Naive thymus-derived CD4-positive, alpha-beta T cell (primary cell): ENCODE measurements at regions not wholly inside any gene's neighbourhood (a gene's known extent, or its start where the extent isn't known, plus 50 kb on each side); places are given as distances from the start of the nearest gene placed in this dataset.

ENCODE experiments used
- ATAC-seq: fragments of 150-1000 bp; cut with Tn5 transposase; 2 replicates; pipeline ENCODE4 v1.10.0; 2021; ENCODE audit warnings: mild to moderate bottlenecking, moderate library complexity
- CTCF ChIA-PET: fragments of 350-600 bp; sonication (Branson Sonifier 250); formaldehyde crosslinking; loops from one replicate; lab custom pipeline; 2021; ENCODE audit warnings: antibody characterized with exemption; lab: Charles Lee
- POLR2A ChIA-PET: fragments of 350-600 bp; sonication (Branson Sonifier 250); formaldehyde crosslinking; loops from one replicate; lab custom pipeline; 2021; ENCODE audit warnings: antibody characterized with exemption, inconsistent platforms; lab: Charles Lee
- DNase-seq, 9 donors: peaks; one replicate each; pipeline versions ENCODE4 v3.0.0 to v3.0.0-alpha.2; 2020 to 2022; ENCODE audit warnings: mixed read lengths in 1 of 9
- H3K27ac ChIP-seq: one replicate; pipeline ENCODE4 v1.7.0; 2013; ENCODE audit warnings: mild to moderate bottlenecking, low read depth, low read length, moderate library complexity
- H3K27me3 ChIP-seq, 2 donors: one replicate each; pipeline ENCODE4 v1.7.0; 2013; ENCODE audit warnings: low read length in 2 of 2, mild to moderate bottlenecking in 2 of 2, moderate library complexity in 2 of 2; ENCODE audit not compliant: control insufficient read depth in 2 of 2, insufficient read depth in 2 of 2
- H3K36me3 ChIP-seq, 3 experiments: 1 replicate in 2 of 3; 2 replicates in 1 of 3; pipeline ENCODE4 v1.7.0; 2013; ENCODE audit warnings: low read length in 3 of 3, mild to moderate bottlenecking in 3 of 3, moderate library complexity in 1 of 3; ENCODE audit not compliant: insufficient read depth in 3 of 3, control insufficient read depth in 2 of 3
- H3K4me1 ChIP-seq, 2 donors: one replicate each; pipeline ENCODE4 v1.7.0; 2013; ENCODE audit warnings: low read length in 2 of 2, mild to moderate bottlenecking in 2 of 2, moderate library complexity in 1 of 2; ENCODE audit not compliant: control insufficient read depth in 2 of 2, insufficient read depth in 2 of 2
- H3K4me3 ChIP-seq: 2 replicates; pipeline ENCODE4 v1.7.0; 2013; ENCODE audit warnings: mild to moderate bottlenecking, low read length
- H3K9me3 ChIP-seq, 3 experiments: 1 replicate in 2 of 3; 2 replicates in 1 of 3; pipeline ENCODE4 v1.7.0; 2013; ENCODE audit warnings: low read length in 3 of 3; ENCODE audit not compliant: control insufficient read depth in 2 of 3
- H3K27ac Mint-ChIP-seq, 9 donors: one replicate each; pipeline ENCODE4 v1.8.0; 2020 to 2022; ENCODE audit warnings: mixed read lengths in 9 of 9, mild to moderate bottlenecking in 8 of 9, moderate library complexity in 5 of 9, inconsistent platforms in 2 of 9
- H3K27me3 Mint-ChIP-seq, 5 donors: one replicate each; pipeline ENCODE4 v1.8.0; 2021 to 2022; ENCODE audit warnings: mixed read lengths in 5 of 5, mild to moderate bottlenecking in 1 of 5
- H3K36me3 Mint-ChIP-seq, 5 donors: one replicate each; pipeline ENCODE4 v1.8.0; 2020 to 2022; ENCODE audit warnings: mixed read lengths in 5 of 5, mild to moderate bottlenecking in 3 of 5, inconsistent platforms in 1 of 5
- H3K4me1 Mint-ChIP-seq, 7 donors: one replicate each; pipeline ENCODE4 v1.8.0; 2020 to 2022; ENCODE audit warnings: mixed read lengths in 7 of 7, mild to moderate bottlenecking in 3 of 7, inconsistent platforms in 1 of 7
- H3K4me3 Mint-ChIP-seq, 10 donors: one replicate each; pipeline ENCODE4 v1.8.0; 2020 to 2022; ENCODE audit warnings: mild to moderate bottlenecking in 10 of 10, mixed read lengths in 10 of 10, moderate library complexity in 6 of 10, inconsistent platforms in 2 of 10
- H3K9me3 Mint-ChIP-seq, 11 donors: one replicate each; pipeline ENCODE4 v1.8.0; 2020 to 2022; ENCODE audit warnings: mixed read lengths in 11 of 11, mild to moderate bottlenecking in 4 of 11, inconsistent platforms in 1 of 11, moderate library complexity in 1 of 11
- intact Hi-C, 2 donors: fragments of 100-400 bp; cut with micrococcal nuclease; formaldehyde crosslinking; loops; one replicate each; pipeline ENCODE4 v1.15.1; 2023

- Mint-ChIP-seq H3K27me3 (no peaks in the 10 kb centered on the region), H3K9me3 (peaks cover 0 to 21% (median 8%) of the 10 kb centered on the region in 11 donors), H3K36me3 (no peaks in the 10 kb centered on the region), H3K4me3 (no peak overlapping the region), H3K27ac (no peak overlapping the region), H3K4me1 (no peaks in the 10 kb centered on the region)
- Histone ChIP-seq H3K9me3 (no peaks in the 10 kb centered on the region), H3K36me3 (no peaks in the 10 kb centered on the region), H3K4me3 (no peak overlapping the region), H3K27me3 (no peaks in the 10 kb centered on the region), H3K27ac (no peak overlapping the region), H3K4me1 (no peaks in the 10 kb centered on the region)
- CTCF ChIA-PET, result no interaction called here
- ATAC-seq (no peak), DNase-seq (no peak)
- POLR2A ChIA-PET, result no interaction called here
- intact Hi-C loops, result no loop called here
Measured at GRCh38 chr12:40597133-40597532, 95.1 kb upstream of the CNTN1 start.

GRCh38 chr12:40598073-40598472, 94.2 kb upstream of the CNTN1 start:
- Mint-ChIP-seq H3K9me3 (peaks cover 0 to 17% (median 6%) of the 10 kb centered on the region in 11 donors), H3K27ac (no peak overlapping the region), H3K4me1 (no peaks in the 10 kb centered on the region), H3K36me3 (no peaks in the 10 kb centered on the region), H3K4me3 (no peak overlapping the region), H3K27me3 (no peaks in the 10 kb centered on the region)
- H3K9me3 ChIP-seq, result no peaks in the 10 kb centered on the region
- no peaks in the 10 kb centered on the region for H3K4me1 ChIP-seq
- CTCF ChIA-PET, result no interaction called here
- no peaks in the 10 kb centered on the region for H3K27me3 ChIP-seq
- DNase-seq (no peak), ATAC-seq (no peak)
- POLR2A ChIA-PET, result no interaction called here
- no peaks in the 10 kb centered on the region for H3K36me3 ChIP-seq
- no peak overlapping the region for H3K27ac ChIP-seq
- no peak overlapping the region for H3K4me3 ChIP-seq
- intact Hi-C loops, result no loop called here

- Histone ChIP-seq H3K4me3 (no peak overlapping the region), H3K27ac (no peak overlapping the region), H3K9me3 (no peaks in the 10 kb centered on the region), H3K27me3 (no peaks in the 10 kb centered on the region), H3K4me1 (no peaks in the 10 kb centered on the region), H3K36me3 (no peaks in the 10 kb centered on the region)
- intact Hi-C loops, result no loop called here
- Mint-ChIP-seq H3K9me3 (peaks cover 0 to 8% (median 6%) of the 10 kb centered on the region in 11 donors), H3K36me3 (no peaks in the 10 kb centered on the region), H3K27me3 (no peaks in the 10 kb centered on the region), H3K27ac (no peak overlapping the region), H3K4me3 (no peak overlapping the region), H3K4me1 (no peaks in the 10 kb centered on the region)
- ATAC-seq (no peak), DNase-seq (no peak)
- ChIA-PET POLR2A (no interaction called here), CTCF (no interaction called here)
Measured at GRCh38 chr12:40602562-40602961, 89.7 kb upstream of the CNTN1 start.

- no peak for ATAC-seq
- Histone ChIP-seq H3K36me3 (no peaks in the 10 kb centered on the region), H3K4me1 (no peaks in the 10 kb centered on the region), H3K27ac (no peak overlapping the region), H3K4me3 (no peak overlapping the region), H3K27me3 (no peaks in the 10 kb centered on the region), H3K9me3 (no peaks in the 10 kb centered on the region)
- no peak overlapping the region for H3K4me3 Mint-ChIP-seq
- H3K27ac Mint-ChIP-seq, result no peak overlapping the region
- no peaks in the 10 kb centered on the region for H3K36me3 Mint-ChIP-seq
- no peaks in the 10 kb centered on the region for H3K27me3 Mint-ChIP-seq
- no peak for DNase-seq
- intact Hi-C loops, result no loop called here
- ChIA-PET CTCF (no interaction called here), POLR2A (no interaction called here)
- H3K9me3 Mint-ChIP-seq, result peaks cover 0 to 19% (median 5%) of the 10 kb centered on the region in 11 donors
- no peaks in the 10 kb centered on the region for H3K4me1 Mint-ChIP-seq
Measured at GRCh38 chr12:40614923-40615322, 77.3 kb upstream of the CNTN1 start.

- intact Hi-C loops, result no loop called here
- H3K27ac Mint-ChIP-seq, result no peak overlapping the region
Measured at GRCh38 chr12:40615590-40615989, 76.6 kb upstream of the CNTN1 start.

GRCh38 chr12:40616383-40616915, 75.8 kb upstream of the CNTN1 start:
- peaks cover 0 to 14% (median 3%) of the 10 kb centered on the region in 11 donors for H3K9me3 Mint-ChIP-seq
- Histone ChIP-seq H3K4me1 (no peaks in the 10 kb centered on the region), H3K27me3 (no peaks in the 10 kb centered on the region), H3K4me3 (no peak overlapping the region), H3K36me3 (no peaks in the 10 kb centered on the region), H3K27ac (no peak overlapping the region), H3K9me3 (no peaks in the 10 kb centered on the region)
- ATAC-seq, result no peak
- no peaks in the 10 kb centered on the region for H3K36me3 Mint-ChIP-seq
- no peak overlapping the region for H3K4me3 Mint-ChIP-seq
- DNase-seq, result no peak
- no peaks in the 10 kb centered on the region for H3K4me1 Mint-ChIP-seq
- no peak overlapping the region for H3K27ac Mint-ChIP-seq
- no peaks in the 10 kb centered on the region for H3K27me3 Mint-ChIP-seq
- POLR2A ChIA-PET, result no interaction called here
- intact Hi-C loops, result no loop called here
- CTCF ChIA-PET, result no interaction called here

More at GRCh38 chr12:40615590-40615989, 76.6 kb upstream of the CNTN1 start:
- Mint-ChIP-seq H3K9me3 (peaks cover 0 to 17% (median 4%) of the 10 kb centered on the region in 11 donors), H3K4me1 (no peaks in the 10 kb centered on the region), H3K27me3 (no peaks in the 10 kb centered on the region), H3K4me3 (no peak overlapping the region), H3K36me3 (no peaks in the 10 kb centered on the region)
- H3K4me1 ChIP-seq, result no peaks in the 10 kb centered on the region
- ATAC-seq, result no peak
- ChIA-PET POLR2A (no interaction called here), CTCF (no interaction called here)
- no peak overlapping the region for H3K4me3 ChIP-seq
- H3K36me3 ChIP-seq, result no peaks in the 10 kb centered on the region
- H3K27me3 ChIP-seq, result no peaks in the 10 kb centered on the region
- no peak for DNase-seq
- no peak overlapping the region for H3K27ac ChIP-seq
- no peaks in the 10 kb centered on the region for H3K9me3 ChIP-seq

- Histone ChIP-seq H3K36me3 (no peaks in the 10 kb centered on the region), H3K9me3 (no peaks in the 10 kb centered on the region), H3K4me1 (no peaks in the 10 kb centered on the region), H3K27ac (no peak overlapping the region), H3K4me3 (no peak overlapping the region), H3K27me3 (no peaks in the 10 kb centered on the region)
- ChIA-PET POLR2A (no interaction called here), CTCF (no interaction called here)
- DNase-seq (no peak), ATAC-seq (no peak)
- intact Hi-C loops, result no loop called here
- Mint-ChIP-seq H3K27ac (no peak overlapping the region), H3K4me3 (no peak overlapping the region), H3K9me3 (peaks cover 0 to 5% (median 0%) of the 10 kb centered on the region in 11 donors), H3K4me1 (no peaks in the 10 kb centered on the region), H3K27me3 (peaks cover 0 to 2% (median 0%) of the 10 kb centered on the region in 5 donors), H3K36me3 (no peaks in the 10 kb centered on the region)
Measured at GRCh38 chr12:40618636-40619035, 73.6 kb upstream of the CNTN1 start.
